Activated T-cell treated with anti-CD3 and anti-CD28 coated beads, Interleukin-2, amount 50 U/mL, for 4 hours (primary cell): ENCODE measurements at regions not wholly inside any gene's neighbourhood (a gene's known extent, or its start where the extent isn't known, plus 50 kb on each side); places are given as distances from the start of the nearest gene placed in this dataset.

Experiments used
- ATAC-seq, 2 donors: fragments of 200-7000 bp; cut with Tn5 transposase; one replicate each; pipeline ENCODE4 v1.10.0; 2021
- DNase-seq: peaks from one replicate; pipeline ENCODE4 v3.0.0-alpha.2; 2020
- H3K27me3 Mint-ChIP-seq: one replicate; pipeline ENCODE4 v1.8.0; 2021; ENCODE audit warnings: low read depth, mixed read lengths
- H3K36me3 Mint-ChIP-seq: one replicate; pipeline ENCODE4 v1.8.0; 2022; ENCODE audit warnings: mixed read lengths; ENCODE audit not compliant: insufficient read depth
- H3K4me1 Mint-ChIP-seq: one replicate; pipeline ENCODE4 v1.8.0; 2021; ENCODE audit warnings: low read depth, mixed read lengths
- H3K4me3 Mint-ChIP-seq: one replicate; pipeline ENCODE4 v1.8.0; 2021; ENCODE audit warnings: mild to moderate bottlenecking, moderate library complexity, mixed read lengths
- H3K9me3 Mint-ChIP-seq: one replicate; pipeline ENCODE4 v1.8.0; 2021; ENCODE audit warnings: mixed read lengths

- H3K4me3 Mint-ChIP-seq: peak overlapping the region; percentile 52
- DNase-seq (peak; percentile 64), ATAC-seq (peak; percentile 93)
- H3K27me3 Mint-ChIP-seq: no peaks in the 10 kb centered on the region
- no peaks in the 10 kb centered on the region for H3K36me3 Mint-ChIP-seq
- H3K9me3 Mint-ChIP-seq: no peaks in the 10 kb centered on the region
- peaks cover 55% of the 10 kb centered on the region for H3K4me1 Mint-ChIP-seq
Observed at GRCh38 chr9:124202447-124202971, 55.2 kb upstream of the NEK6 start.

DNA sequence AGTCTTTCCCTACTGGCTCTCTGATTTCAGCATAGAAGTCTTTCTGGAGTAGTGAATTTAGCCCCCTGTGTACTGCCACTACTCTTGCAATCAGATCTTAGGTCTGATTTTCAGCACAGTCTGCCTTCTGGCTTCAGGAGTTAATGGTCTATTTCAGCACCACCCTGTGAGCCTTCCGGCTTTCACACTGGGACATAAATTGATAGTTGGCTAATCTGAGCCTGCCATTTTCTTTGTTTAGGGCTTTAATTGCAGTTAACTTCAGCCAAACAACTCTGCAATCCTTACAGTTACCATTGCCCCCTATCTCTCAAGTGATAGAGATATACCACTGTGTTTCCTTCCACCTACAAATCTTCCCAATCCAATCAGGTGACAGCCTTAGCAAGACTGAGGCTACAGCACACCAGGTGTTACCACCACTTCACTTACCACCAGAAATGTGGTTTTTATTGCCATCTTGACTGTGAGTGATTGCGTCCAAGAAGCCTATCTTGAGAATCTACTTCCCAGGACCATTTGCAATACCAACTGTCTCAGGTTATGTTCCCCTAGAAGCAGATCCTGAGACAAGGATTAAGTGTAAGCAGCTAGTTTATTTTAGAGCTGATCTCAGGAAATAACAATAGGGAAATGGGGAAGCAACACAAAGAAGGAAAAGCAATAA lies 51.9 kb upstream of the NEK6 start:
- Mint-ChIP-seq H3K4me1 (peaks cover 73% of the 10 kb centered on the region), H3K4me3 (no peak overlapping the region), H3K9me3 (no peaks in the 10 kb centered on the region), H3K36me3 (no peaks in the 10 kb centered on the region), H3K27me3 (no peaks in the 10 kb centered on the region)
- DNase-seq: no peak
- no peak for ATAC-seq

GRCh38 chr9:124206391-124206790 lies 51.4 kb upstream of the NEK6 start:
- ATAC-seq (no peak), DNase-seq (no peak)
- Mint-ChIP-seq H3K27me3 (no peaks in the 10 kb centered on the region), H3K36me3 (no peaks in the 10 kb centered on the region), H3K4me3 (no peak overlapping the region), H3K9me3 (no peaks in the 10 kb centered on the region), H3K4me1 (peaks cover 75% of the 10 kb centered on the region)
